IMR-90 (cell line): ENCODE measurements at regions not wholly inside any gene's neighbourhood (a gene's known extent, or its start where the extent isn't known, plus 50 kb on each side); places are given as distances from the start of the nearest gene placed in this dataset.

Experiments used
- ATAC-seq: fragments of 200-7000 bp; cut with Tn5 transposase; 2 replicates; pipeline ENCODE4 v1.9.1; 2020; ENCODE audit warnings: low read depth, mild to moderate bottlenecking, moderate library complexity
- BruUV-seq: library from RNA; stranded (reverse); fragments of 400-500 nt; replicated peaks from 2 replicates; lab custom pipeline; 2021; lab: Mats Ljungman, UMichigan
- CTCF ChIA-PET: fragments of 300-600 bp; formaldehyde crosslinking; extraction: SDS; loops from one replicate; lab custom pipeline; 2021; ENCODE audit warnings: antibody characterized with exemption; lab: Yijun Ruan, JAX
- POLR2A ChIA-PET: fragments of 300-600 bp; sonication (Branson Sonifier 250); formaldehyde crosslinking; loops from one replicate; lab custom pipeline; 2022; ENCODE audit warnings: antibody characterized with exemption; ENCODE audit not compliant: unreplicated experiment; lab: Charles Lee
- DNase-seq: peaks from one replicate; pipeline ENCODE4 v3.0.0; 2013
- H2AFZ ChIP-seq: replicated peaks from 2 replicates; pipeline ENCODE3; 2013; ENCODE audit warnings: low read length, mild to moderate bottlenecking; ENCODE audit not compliant: poor library complexity
- H2AK5ac ChIP-seq: 2 replicates; pipeline ENCODE4 v1.6.1; 2013; ENCODE audit warnings: low read depth, low read length, inconsistent platforms
- H2AK9ac ChIP-seq: replicated peaks from 2 replicates; pipeline ENCODE3; 2013; ENCODE audit warnings: mild to moderate bottlenecking, low read depth, low read length, moderate library complexity; ENCODE audit not compliant: poor library complexity
- H2BK120ac ChIP-seq: 2 replicates; pipeline ENCODE4 v1.6.1; 2013; ENCODE audit warnings: low read depth, low read length, inconsistent platforms
- H2BK15ac ChIP-seq: 3 replicates; pipeline ENCODE4 v1.6.1; 2013; ENCODE audit warnings: low read depth, low read length, inconsistent platforms
- H2BK20ac ChIP-seq: 2 replicates; pipeline ENCODE4 v1.6.1; 2013; ENCODE audit warnings: low read depth, mild to moderate bottlenecking, inconsistent platforms, low read length, moderate library complexity
- H2BK5ac ChIP-seq: 2 replicates; pipeline ENCODE4 v1.6.1; 2013; ENCODE audit warnings: mild to moderate bottlenecking, low read depth, low read length, inconsistent platforms; ENCODE audit not compliant: poor library complexity, severe bottlenecking
- H3K14ac ChIP-seq: replicated peaks from 2 replicates; pipeline ENCODE4 v1.6.1; 2013; ENCODE audit warnings: low read depth, low read length, inconsistent platforms
- H3K18ac ChIP-seq: 2 replicates; pipeline ENCODE4 v1.6.1; 2013; ENCODE audit warnings: low read depth, low read length, control low read depth
- H3K23ac ChIP-seq: 2 replicates; pipeline ENCODE4 v1.6.1; 2013; ENCODE audit warnings: low read depth, low read length, inconsistent platforms
- H3K27ac ChIP-seq: 2 replicates; pipeline ENCODE4 v1.5.1; 2013; ENCODE audit warnings: mild to moderate bottlenecking, control low read depth, low read length; ENCODE audit not compliant: insufficient read depth
- H3K27me3 ChIP-seq: 2 replicates; pipeline ENCODE4 v1.6.1; 2013; ENCODE audit warnings: low read length; ENCODE audit not compliant: control insufficient read depth, insufficient read depth
- H3K36me3 ChIP-seq: 2 replicates; pipeline ENCODE4 v1.6.1; 2013; ENCODE audit warnings: low read length, mixed read lengths; ENCODE audit not compliant: control insufficient read depth, insufficient read depth
- H3K4ac ChIP-seq: 2 replicates; pipeline ENCODE4 v1.6.1; 2013; ENCODE audit warnings: low read depth, low read length, inconsistent platforms
- H3K4me1 ChIP-seq: 2 replicates; pipeline ENCODE4 v1.6.1; 2013; ENCODE audit warnings: low read length, mixed read lengths; ENCODE audit not compliant: control insufficient read depth, insufficient read depth
- H3K4me2 ChIP-seq: 2 replicates; pipeline ENCODE4 v1.6.1; 2013; ENCODE audit warnings: low read depth, mild to moderate bottlenecking, control low read depth, low read length, moderate library complexity
- H3K4me3 ChIP-seq: 2 replicates; pipeline ENCODE4 v1.5.1; 2013; ENCODE audit warnings: low read depth, mild to moderate bottlenecking, control low read depth, low read length, moderate library complexity; ENCODE audit not compliant: insufficient read depth
- H3K56ac ChIP-seq: 2 replicates; pipeline ENCODE4 v1.6.1; 2013; ENCODE audit warnings: low read length, inconsistent platforms; ENCODE audit not compliant: insufficient read depth; ENCODE audit errors: extremely low read depth
- H3K79me1 ChIP-seq, 2 experiments: 2 replicates each; pipeline ENCODE4 v1.6.1; 2013; ENCODE audit warnings: low read length in 2 of 2, inconsistent platforms in 1 of 2, low read depth in 1 of 2
- H3K9ac ChIP-seq: 2 replicates; pipeline ENCODE4 v1.6.1; 2013; ENCODE audit warnings: low read depth, low read length, control low read depth
- H3K9me1 ChIP-seq: 2 replicates; pipeline ENCODE4 v1.6.1; 2013; ENCODE audit warnings: low read length, inconsistent platforms; ENCODE audit not compliant: insufficient read depth
- H3K9me3 ChIP-seq: 2 replicates; pipeline ENCODE4 v1.6.1; 2013; ENCODE audit warnings: low read length; ENCODE audit not compliant: control insufficient read depth, insufficient read depth
- H4K20me1 ChIP-seq: 2 replicates; pipeline ENCODE4 v1.6.1; 2013; ENCODE audit warnings: low read length, inconsistent platforms; ENCODE audit not compliant: insufficient read depth
- H4K5ac ChIP-seq: 2 replicates; pipeline ENCODE4 v1.6.1; 2013; ENCODE audit warnings: mild to moderate bottlenecking, low read depth, low read length, control low read depth
- H4K8ac ChIP-seq, 2 experiments: 2 replicates each; pipeline ENCODE4 v1.6.1; 2013; ENCODE audit warnings: low read depth in 2 of 2, low read length in 2 of 2, control low read depth in 1 of 2, inconsistent platforms in 1 of 2
- H4K91ac ChIP-seq: 2 replicates; pipeline ENCODE4 v1.6.1; 2013; ENCODE audit warnings: low read depth, low read length, inconsistent platforms; ENCODE audit not compliant: insufficient read depth
- BHLHE40 ChIP-seq: fragments of 150-350 bp; IDR thresholded peaks from 2 replicates; pipeline ENCODE4 v1.6.1; 2016; ENCODE audit warnings: mild to moderate bottlenecking, low read depth, low read length
- CEBPB ChIP-seq: IDR thresholded peaks from 2 replicates; pipeline ENCODE4 v1.6.1; 2012; ENCODE audit warnings: low read depth, low read length, improper control_type of control experiment
- CHD1 ChIP-seq: IDR thresholded peaks from 2 replicates; pipeline ENCODE4 v1.6.1; 2012; ENCODE audit warnings: low read depth, low read length, improper control_type of control experiment
- MAFK ChIP-seq: IDR thresholded peaks from 2 replicates; pipeline ENCODE4 v1.6.1; 2012; ENCODE audit warnings: low read depth, low read length, improper control_type of control experiment
- MAZ ChIP-seq: IDR thresholded peaks from 2 replicates; pipeline ENCODE4 v1.6.1; 2012; ENCODE audit warnings: low read depth, mild to moderate bottlenecking, low read length, improper control_type of control experiment, moderate library complexity, borderline replicate concordance
- NFE2L2 ChIP-seq: fragments of 150-350 bp; IDR thresholded peaks from 2 replicates; pipeline ENCODE4 v1.6.1; 2016; ENCODE audit warnings: low read depth, mild to moderate bottlenecking, low read length
- RAD21 ChIP-seq: IDR thresholded peaks from 2 replicates; pipeline ENCODE4 v1.6.1; 2012; ENCODE audit warnings: low read length, improper control_type of control experiment
- RCOR1 ChIP-seq: IDR thresholded peaks from 2 replicates; pipeline ENCODE4 v1.6.1; 2012; ENCODE audit warnings: mild to moderate bottlenecking, low read length, improper control_type of control experiment; ENCODE audit not compliant: insufficient replicate concordance
- SMC3 ChIP-seq: fragments of 150-350 bp; IDR thresholded peaks from 2 replicates; pipeline ENCODE4 v1.6.1; 2016; ENCODE audit warnings: low read depth, mild to moderate bottlenecking, antibody characterized with exemption, low read length, moderate library complexity
- WGBS, 2 experiments: methylation state at CpG; one replicate each; pipeline versions ENCODE4 v1.1.5 to v1.1.7; 2013; ENCODE audit warnings: missing lambda C conversion rate in 2 of 2; ENCODE audit not compliant: insufficient read length in 1 of 2; ENCODE audit errors: extremely low coverage in 2 of 2; 5-methylcytosine and 5-hydroxymethylcytosine counted together
- dilution Hi-C: fragments of 300-500 bp; cut with HindIII; formaldehyde crosslinking; loops from one replicate; pipeline ENCODE4 v1.14.3; 2018; ENCODE audit warnings: low sequenced_read_pairs; ENCODE audit not compliant: unreplicated experiment
- in situ Hi-C: fragments of 300-500 bp; cut with MboI; formaldehyde crosslinking; loops from 3 replicates; pipeline ENCODE4 v1.14.3; 2019; ENCODE audit warnings: low sequenced_read_pairs, inconsistent platforms, mixed read lengths
- intact Hi-C: fragments of 100-400 bp; cut with micrococcal nuclease; formaldehyde crosslinking; loops from 2 replicates; pipeline ENCODE4 v1.10.0; 2022
- TF ChIP-seq, protein P1 (sequence below): fragments of 150-350 bp; IDR thresholded peaks from 2 replicates; pipeline ENCODE4 v1.6.1; 2017; ENCODE audit warnings: mild to moderate bottlenecking, antibody characterized with exemption, low read length, low read depth
- TF ChIP-seq, protein P2 (sequence below): fragments of 150-350 bp; IDR thresholded peaks from 2 replicates; pipeline ENCODE4 v1.6.1; 2016; ENCODE audit warnings: low read depth, mild to moderate bottlenecking, low read length, moderate library complexity, borderline replicate concordance

DNA sequence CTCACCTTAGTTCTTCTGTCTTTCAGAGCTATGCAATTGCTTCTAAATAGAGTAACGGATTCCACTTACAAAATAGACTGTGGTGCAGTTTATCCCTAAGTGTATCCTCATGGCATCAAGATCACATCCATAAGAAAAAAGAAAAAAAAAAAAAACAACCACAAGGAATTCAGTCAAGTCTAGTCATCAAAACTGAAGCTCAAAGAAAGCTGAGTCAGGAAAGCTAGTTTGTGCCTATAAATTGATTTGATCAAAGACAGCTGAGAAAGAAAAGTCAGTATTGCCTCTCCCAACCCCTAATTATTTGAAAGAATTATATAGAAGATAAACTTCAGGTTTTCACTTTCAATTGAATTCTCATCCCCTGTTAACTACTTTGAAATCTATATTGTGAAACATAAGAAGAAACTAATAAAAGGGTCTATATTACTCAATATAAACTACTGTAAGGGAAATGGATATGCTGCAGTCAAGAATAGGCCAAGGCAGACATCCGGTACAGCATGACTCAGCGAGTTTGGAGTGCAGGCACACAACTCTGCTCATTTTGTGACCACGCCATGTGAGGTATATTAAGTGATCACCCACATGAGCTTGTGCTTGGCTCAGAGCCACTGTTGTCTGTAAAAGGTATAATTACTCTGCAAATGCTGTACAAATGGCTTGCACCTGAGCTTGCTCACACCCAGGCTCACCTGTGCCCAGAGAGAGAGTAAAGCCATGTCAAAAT lies 568.1 kb upstream of the CRIM1 start:
- H3K23ac ChIP-seq, result no peak overlapping the region

More for the DNA sequence above, 568.1 kb upstream of the CRIM1 start:
- in situ Hi-C loops (no loop called here), intact Hi-C loops (no loop called here), dilution Hi-C loops (no loop called here)
- H3K4me3 ChIP-seq, result no peak overlapping the region
- peaks cover 2% of the 10 kb centered on the region for H3K9me3 ChIP-seq
- BruUV-seq, result no TSS peak
- no peak overlapping the region for H3K14ac ChIP-seq
- H2BK120ac ChIP-seq, result no peak overlapping the region
- H3K4ac ChIP-seq, result no peak overlapping the region
- H3K56ac ChIP-seq, result no peak overlapping the region
- no peak overlapping the region for H2BK15ac ChIP-seq
- no peaks in the 10 kb centered on the region for H3K36me3 ChIP-seq
- DNase-seq, result no peak
- TF ChIP-seq SMC3, result no peak
- TF ChIP-seq RAD21, result no peak
- no peak for TF ChIP-seq BHLHE40
- TF ChIP-seq NFE2L2, result peak; percentile 63
- TF ChIP-seq, protein P1, sequence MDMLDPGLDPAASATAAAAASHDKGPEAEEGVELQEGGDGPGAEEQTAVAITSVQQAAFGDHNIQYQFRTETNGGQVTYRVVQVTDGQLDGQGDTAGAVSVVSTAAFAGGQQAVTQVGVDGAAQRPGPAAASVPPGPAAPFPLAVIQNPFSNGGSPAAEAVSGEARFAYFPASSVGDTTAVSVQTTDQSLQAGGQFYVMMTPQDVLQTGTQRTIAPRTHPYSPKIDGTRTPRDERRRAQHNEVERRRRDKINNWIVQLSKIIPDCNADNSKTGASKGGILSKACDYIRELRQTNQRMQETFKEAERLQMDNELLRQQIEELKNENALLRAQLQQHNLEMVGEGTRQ, result no peak
- TF ChIP-seq, protein P2, sequence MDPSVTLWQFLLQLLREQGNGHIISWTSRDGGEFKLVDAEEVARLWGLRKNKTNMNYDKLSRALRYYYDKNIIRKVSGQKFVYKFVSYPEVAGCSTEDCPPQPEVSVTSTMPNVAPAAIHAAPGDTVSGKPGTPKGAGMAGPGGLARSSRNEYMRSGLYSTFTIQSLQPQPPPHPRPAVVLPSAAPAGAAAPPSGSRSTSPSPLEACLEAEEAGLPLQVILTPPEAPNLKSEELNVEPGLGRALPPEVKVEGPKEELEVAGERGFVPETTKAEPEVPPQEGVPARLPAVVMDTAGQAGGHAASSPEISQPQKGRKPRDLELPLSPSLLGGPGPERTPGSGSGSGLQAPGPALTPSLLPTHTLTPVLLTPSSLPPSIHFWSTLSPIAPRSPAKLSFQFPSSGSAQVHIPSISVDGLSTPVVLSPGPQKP, result no peak
- no peak for TF ChIP-seq RCOR1
- no peak for TF ChIP-seq MAZ
- peak; percentile 28; the same call in 1 of the 2 replicates for TF ChIP-seq MAFK
- TF ChIP-seq CHD1, result no peak
- TF ChIP-seq CEBPB, result no peak
- H3K4me2 ChIP-seq, result no peak overlapping the region
- H3K18ac ChIP-seq, result no peak overlapping the region
- H3K79me1 ChIP-seq, result no peaks in the 10 kb centered on the region
- no peak overlapping the region for H4K8ac ChIP-seq
- no peak overlapping the region for H4K91ac ChIP-seq
- WGBS, 2 experiments, result 61% methylated on average over 2 of the region's 4 CpGs; no CpG with 5 or more reads in 1 of the 2 experiments
- H3K9me1 ChIP-seq, result no peaks in the 10 kb centered on the region
- ChIA-PET POLR2A (no interaction called here), CTCF (no interaction called here)
- no peaks in the 10 kb centered on the region for H3K4me1 ChIP-seq
- H2AK5ac ChIP-seq, result no peak overlapping the region
- no peak overlapping the region for H4K5ac ChIP-seq
- no peak for ATAC-seq
- no peak overlapping the region for H2AK9ac ChIP-seq
- H3K27me3 ChIP-seq, result no peaks in the 10 kb centered on the region
- no peak overlapping the region for H3K9ac ChIP-seq
- H2BK20ac ChIP-seq, result no peak overlapping the region
- no peak overlapping the region for H2BK5ac ChIP-seq
- no peaks in the 10 kb centered on the region for H4K20me1 ChIP-seq
- H2AFZ ChIP-seq, result no peak overlapping the region
- no peak overlapping the region for H3K27ac ChIP-seq
